ENCODE measurements at regions not wholly inside any gene's neighbourhood (a gene's known extent, or its start where the extent isn't known, plus 50 kb on each side); places are given as distances from the start of the nearest gene placed in this dataset.

DNA sequence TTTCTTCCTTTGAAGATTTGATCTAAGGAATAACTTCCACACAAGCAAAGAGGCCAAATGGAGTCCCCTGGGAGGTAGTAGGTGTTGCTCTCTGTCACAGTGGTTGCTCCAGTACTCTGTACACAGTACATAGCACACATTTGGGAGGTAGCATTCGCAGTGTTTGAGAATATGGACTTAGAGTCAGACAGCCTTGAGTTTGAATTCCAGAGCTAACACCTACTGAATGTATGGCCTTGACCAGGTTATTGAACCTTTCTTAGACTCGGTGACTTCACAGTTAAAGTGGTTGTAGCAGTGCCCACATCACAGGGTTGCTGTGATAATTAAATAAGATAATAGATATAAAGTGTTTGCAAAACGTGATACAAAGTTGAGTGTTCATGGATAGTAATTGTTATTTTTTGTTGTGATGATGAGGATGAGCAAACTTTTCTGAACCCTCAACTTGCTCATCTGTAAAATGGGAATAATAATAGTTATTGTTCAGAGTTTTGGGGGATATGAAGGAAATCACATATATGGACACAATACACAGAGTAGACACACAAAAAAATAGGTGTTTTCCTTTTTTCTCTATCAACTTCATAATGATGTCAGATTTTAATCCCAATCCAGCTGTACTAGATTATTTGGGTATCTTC, 271.6 kb upstream of the CRY1 start (continued):
- TF ChIP-seq, protein P1, sequence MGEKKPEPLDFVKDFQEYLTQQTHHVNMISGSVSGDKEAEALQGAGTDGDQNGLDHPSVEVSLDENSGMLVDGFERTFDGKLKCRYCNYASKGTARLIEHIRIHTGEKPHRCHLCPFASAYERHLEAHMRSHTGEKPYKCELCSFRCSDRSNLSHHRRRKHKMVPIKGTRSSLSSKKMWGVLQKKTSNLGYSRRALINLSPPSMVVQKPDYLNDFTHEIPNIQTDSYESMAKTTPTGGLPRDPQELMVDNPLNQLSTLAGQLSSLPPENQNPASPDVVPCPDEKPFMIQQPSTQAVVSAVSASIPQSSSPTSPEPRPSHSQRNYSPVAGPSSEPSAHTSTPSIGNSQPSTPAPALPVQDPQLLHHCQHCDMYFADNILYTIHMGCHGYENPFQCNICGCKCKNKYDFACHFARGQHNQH (CRISPR knock-in tag; IDR thresholded peaks at IDR 0.05), result no peak
- no peak for TF ChIP-seq SMYD3 (CRISPR knock-in tag; IDR thresholded peaks at IDR 0.05)
- TF ChIP-seq ZKSCAN8 (CRISPR knock-in tag; IDR thresholded peaks at IDR 0.05; ENCODE audit: borderline replicate concordance), result no peak
- TF ChIP-seq RCOR2 (CRISPR knock-in tag; IDR thresholded peaks at IDR 0.05), result peak; percentile 68; the same call in 1 of the 2 replicates
- TF ChIP-seq, protein P2, sequence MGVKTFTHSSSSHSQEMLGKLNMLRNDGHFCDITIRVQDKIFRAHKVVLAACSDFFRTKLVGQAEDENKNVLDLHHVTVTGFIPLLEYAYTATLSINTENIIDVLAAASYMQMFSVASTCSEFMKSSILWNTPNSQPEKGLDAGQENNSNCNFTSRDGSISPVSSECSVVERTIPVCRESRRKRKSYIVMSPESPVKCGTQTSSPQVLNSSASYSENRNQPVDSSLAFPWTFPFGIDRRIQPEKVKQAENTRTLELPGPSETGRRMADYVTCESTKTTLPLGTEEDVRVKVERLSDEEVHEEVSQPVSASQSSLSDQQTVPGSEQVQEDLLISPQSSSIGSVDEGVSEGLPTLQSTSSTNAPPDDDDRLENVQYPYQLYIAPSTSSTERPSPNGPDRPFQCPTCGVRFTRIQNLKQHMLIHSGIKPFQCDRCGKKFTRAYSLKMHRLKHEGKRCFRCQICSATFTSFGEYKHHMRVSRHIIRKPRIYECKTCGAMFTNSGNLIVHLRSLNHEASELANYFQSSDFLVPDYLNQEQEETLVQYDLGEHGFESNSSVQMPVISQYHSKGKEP (CRISPR knock-in tag; IDR thresholded peaks at IDR 0.05), result no peak
- no peak for TF ChIP-seq ZKSCAN5 (CRISPR knock-in tag; IDR thresholded peaks at IDR 0.05)
- no peak for TF ChIP-seq DMAP1 (CRISPR knock-in tag; IDR thresholded peaks at IDR 0.05)
- TF ChIP-seq ZNF768 (CRISPR knock-in tag; IDR thresholded peaks at IDR 0.05), result no peak
- TF ChIP-seq, protein P3, sequence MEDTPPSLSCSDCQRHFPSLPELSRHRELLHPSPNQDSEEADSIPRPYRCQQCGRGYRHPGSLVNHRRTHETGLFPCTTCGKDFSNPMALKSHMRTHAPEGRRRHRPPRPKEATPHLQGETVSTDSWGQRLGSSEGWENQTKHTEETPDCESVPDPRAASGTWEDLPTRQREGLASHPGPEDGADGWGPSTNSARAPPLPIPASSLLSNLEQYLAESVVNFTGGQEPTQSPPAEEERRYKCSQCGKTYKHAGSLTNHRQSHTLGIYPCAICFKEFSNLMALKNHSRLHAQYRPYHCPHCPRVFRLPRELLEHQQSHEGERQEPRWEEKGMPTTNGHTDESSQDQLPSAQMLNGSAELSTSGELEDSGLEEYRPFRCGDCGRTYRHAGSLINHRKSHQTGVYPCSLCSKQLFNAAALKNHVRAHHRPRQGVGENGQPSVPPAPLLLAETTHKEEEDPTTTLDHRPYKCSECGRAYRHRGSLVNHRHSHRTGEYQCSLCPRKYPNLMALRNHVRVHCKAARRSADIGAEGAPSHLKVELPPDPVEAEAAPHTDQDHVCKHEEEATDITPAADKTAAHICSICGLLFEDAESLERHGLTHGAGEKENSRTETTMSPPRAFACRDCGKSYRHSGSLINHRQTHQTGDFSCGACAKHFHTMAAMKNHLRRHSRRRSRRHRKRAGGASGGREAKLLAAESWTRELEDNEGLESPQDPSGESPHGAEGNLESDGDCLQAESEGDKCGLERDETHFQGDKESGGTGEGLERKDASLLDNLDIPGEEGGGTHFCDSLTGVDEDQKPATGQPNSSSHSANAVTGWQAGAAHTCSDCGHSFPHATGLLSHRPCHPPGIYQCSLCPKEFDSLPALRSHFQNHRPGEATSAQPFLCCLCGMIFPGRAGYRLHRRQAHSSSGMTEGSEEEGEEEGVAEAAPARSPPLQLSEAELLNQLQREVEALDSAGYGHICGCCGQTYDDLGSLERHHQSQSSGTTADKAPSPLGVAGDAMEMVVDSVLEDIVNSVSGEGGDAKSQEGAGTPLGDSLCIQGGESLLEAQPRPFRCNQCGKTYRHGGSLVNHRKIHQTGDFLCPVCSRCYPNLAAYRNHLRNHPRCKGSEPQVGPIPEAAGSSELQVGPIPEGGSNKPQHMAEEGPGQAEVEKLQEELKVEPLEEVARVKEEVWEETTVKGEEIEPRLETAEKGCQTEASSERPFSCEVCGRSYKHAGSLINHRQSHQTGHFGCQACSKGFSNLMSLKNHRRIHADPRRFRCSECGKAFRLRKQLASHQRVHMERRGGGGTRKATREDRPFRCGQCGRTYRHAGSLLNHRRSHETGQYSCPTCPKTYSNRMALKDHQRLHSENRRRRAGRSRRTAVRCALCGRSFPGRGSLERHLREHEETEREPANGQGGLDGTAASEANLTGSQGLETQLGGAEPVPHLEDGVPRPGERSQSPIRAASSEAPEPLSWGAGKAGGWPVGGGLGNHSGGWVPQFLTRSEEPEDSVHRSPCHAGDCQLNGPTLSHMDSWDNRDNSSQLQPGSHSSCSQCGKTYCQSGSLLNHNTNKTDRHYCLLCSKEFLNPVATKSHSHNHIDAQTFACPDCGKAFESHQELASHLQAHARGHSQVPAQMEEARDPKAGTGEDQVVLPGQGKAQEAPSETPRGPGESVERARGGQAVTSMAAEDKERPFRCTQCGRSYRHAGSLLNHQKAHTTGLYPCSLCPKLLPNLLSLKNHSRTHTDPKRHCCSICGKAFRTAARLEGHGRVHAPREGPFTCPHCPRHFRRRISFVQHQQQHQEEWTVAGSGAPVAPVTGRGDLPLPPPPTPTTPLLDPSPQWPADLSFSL (CRISPR knock-in tag; IDR thresholded peaks at IDR 0.05), result no peak
- TF ChIP-seq ZNF329 (CRISPR knock-in tag; IDR thresholded peaks at IDR 0.05; ENCODE audit: low read depth), result no peak
- peak; percentile 40; the same call in 1 of the 2 replicates for TF ChIP-seq TCF7 (IDR thresholded peaks at IDR 0.05; ENCODE audit: low read depth)
- TF ChIP-seq FOXK1 (CRISPR knock-in tag; IDR thresholded peaks at IDR 0.05; ENCODE audit: borderline replicate concordance, low read depth), result no peak
- no peak for TF ChIP-seq ZNF333 (CRISPR knock-in tag; IDR thresholded peaks at IDR 0.05; ENCODE audit: borderline replicate concordance)
- TF ChIP-seq, protein P4, sequence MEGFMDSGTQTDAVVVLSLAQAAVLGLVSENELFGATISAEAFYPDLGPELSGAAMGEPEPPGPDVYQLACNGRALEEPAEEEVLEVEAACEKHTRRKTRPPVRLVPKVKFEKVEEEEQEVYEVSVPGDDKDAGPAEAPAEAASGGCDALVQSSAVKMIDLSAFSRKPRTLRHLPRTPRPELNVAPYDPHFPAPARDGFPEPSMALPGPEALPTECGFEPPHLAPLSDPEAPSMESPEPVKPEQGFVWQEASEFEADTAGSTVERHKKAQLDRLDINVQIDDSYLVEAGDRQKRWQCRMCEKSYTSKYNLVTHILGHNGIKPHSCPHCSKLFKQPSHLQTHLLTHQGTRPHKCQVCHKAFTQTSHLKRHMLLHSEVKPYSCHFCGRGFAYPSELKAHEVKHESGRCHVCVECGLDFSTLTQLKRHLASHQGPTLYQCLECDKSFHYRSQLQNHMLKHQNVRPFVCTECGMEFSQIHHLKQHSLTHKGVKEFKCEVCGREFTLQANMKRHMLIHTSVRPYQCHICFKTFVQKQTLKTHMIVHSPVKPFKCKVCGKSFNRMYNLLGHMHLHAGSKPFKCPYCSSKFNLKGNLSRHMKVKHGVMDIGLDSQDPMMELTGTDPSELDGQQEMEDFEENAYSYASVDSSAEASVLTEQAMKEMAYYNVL (CRISPR knock-in tag; IDR thresholded peaks at IDR 0.05; ENCODE audit: borderline replicate concordance), result no peak
- TF ChIP-seq ZNF30 (CRISPR knock-in tag; IDR thresholded peaks at IDR 0.05), result no peak
- TF ChIP-seq ZNF567 (CRISPR knock-in tag; IDR thresholded peaks at IDR 0.05; ENCODE audit: borderline replicate concordance), result no peak
- TF ChIP-seq ZFP82 (CRISPR knock-in tag; IDR thresholded peaks at IDR 0.05; ENCODE audit: borderline replicate concordance), result no peak
- no peak for TF ChIP-seq HMG20B (CRISPR knock-in tag; conservative IDR thresholded peaks at IDR 0.05)
- no peak for TF ChIP-seq MAFK (conservative IDR thresholded peaks at IDR 0.05 in 1 of 2, IDR thresholded peaks at IDR 0.05 in 1 of 2; ENCODE audit: low read length in 2 of 2)
- TF ChIP-seq ZNF10 (CRISPR knock-in tag; IDR thresholded peaks at IDR 0.05; ENCODE audit: borderline replicate concordance, low read depth), result no peak
